BJ (cell line): ENCODE measurements at regions not wholly inside any gene's neighbourhood (a gene's known extent, or its start where the extent isn't known, plus 50 kb on each side); places are given as distances from the start of the nearest gene placed in this dataset.
"Not testable (repeated sequence)": the region's sequence is repeated elsewhere in the genome, so short reads cannot be mapped to it uniquely, and the experiment has no call there.

Source experiments
- CTCF ChIA-PET: fragments of 350-600 bp; formaldehyde crosslinking; extraction: SDS; loops from one replicate; lab custom pipeline; 2021; ENCODE audit warnings: antibody characterized with exemption, inconsistent platforms; lab: Yijun Ruan, JAX
- POLR2A ChIA-PET: fragments of 300-600 bp; sonication (Branson Sonifier 250); formaldehyde crosslinking; extraction: SDS; loops from one replicate; lab custom pipeline; 2021; ENCODE audit warnings: antibody characterized with exemption; lab: Charles Lee
- DNase-seq: peaks from one replicate; pipeline ENCODE4 v3.0.0-alpha.2; 2011; ENCODE audit warnings: low read depth
- H3K27me3 ChIP-seq: 2 replicates; pipeline ENCODE4 v1.6.0; 2011; ENCODE audit warnings: low read length; ENCODE audit not compliant: control insufficient read depth, insufficient read depth
- H3K36me3 ChIP-seq: 2 replicates; pipeline ENCODE4 v1.5.1; 2011; ENCODE audit warnings: low read length; ENCODE audit not compliant: control insufficient read depth, insufficient read depth
- H3K4me3 ChIP-seq: 2 replicates; pipeline ENCODE4 v1.5.1; 2011; ENCODE audit warnings: low read depth, mild to moderate bottlenecking, control low read depth, low read length
- TF ChIP-seq, protein P1 (sequence below): IDR thresholded peaks from 2 replicates; pipeline ENCODE4 v1.5.1; 2011; ENCODE audit warnings: low read depth, mild to moderate bottlenecking, control low read depth, inconsistent platforms, low read length, moderate library complexity; ENCODE audit not compliant: insufficient read depth

DNA sequence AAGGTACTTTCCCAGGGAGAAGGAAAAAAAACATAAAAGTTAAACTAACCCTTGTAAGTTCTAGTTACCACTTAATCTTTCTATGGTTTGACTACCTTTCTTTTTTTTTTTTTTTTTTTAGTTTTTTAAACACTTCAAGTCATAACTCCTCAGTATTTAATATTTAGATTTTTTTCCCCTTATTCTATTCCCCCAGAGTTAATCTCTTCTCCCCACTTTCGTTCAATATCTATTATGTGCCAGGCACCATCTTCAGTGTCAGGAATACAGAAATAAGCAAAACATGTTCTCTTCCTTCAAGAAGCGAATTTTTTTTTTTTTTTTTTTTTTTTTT lies 62.0 kb upstream of the LOC128125822 start:
- Histone ChIP-seq H3K36me3 (no peaks in the 10 kb centered on the region), H3K27me3 (no peaks in the 10 kb centered on the region), H3K4me3 (no peak overlapping the region)
- POLR2A ChIA-PET: no interaction called here
- CTCF ChIA-PET: no interaction called here
- DNase-seq: no peak
- TF ChIP-seq, protein P1, sequence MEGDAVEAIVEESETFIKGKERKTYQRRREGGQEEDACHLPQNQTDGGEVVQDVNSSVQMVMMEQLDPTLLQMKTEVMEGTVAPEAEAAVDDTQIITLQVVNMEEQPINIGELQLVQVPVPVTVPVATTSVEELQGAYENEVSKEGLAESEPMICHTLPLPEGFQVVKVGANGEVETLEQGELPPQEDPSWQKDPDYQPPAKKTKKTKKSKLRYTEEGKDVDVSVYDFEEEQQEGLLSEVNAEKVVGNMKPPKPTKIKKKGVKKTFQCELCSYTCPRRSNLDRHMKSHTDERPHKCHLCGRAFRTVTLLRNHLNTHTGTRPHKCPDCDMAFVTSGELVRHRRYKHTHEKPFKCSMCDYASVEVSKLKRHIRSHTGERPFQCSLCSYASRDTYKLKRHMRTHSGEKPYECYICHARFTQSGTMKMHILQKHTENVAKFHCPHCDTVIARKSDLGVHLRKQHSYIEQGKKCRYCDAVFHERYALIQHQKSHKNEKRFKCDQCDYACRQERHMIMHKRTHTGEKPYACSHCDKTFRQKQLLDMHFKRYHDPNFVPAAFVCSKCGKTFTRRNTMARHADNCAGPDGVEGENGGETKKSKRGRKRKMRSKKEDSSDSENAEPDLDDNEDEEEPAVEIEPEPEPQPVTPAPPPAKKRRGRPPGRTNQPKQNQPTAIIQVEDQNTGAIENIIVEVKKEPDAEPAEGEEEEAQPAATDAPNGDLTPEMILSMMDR: no peak

DNA sequence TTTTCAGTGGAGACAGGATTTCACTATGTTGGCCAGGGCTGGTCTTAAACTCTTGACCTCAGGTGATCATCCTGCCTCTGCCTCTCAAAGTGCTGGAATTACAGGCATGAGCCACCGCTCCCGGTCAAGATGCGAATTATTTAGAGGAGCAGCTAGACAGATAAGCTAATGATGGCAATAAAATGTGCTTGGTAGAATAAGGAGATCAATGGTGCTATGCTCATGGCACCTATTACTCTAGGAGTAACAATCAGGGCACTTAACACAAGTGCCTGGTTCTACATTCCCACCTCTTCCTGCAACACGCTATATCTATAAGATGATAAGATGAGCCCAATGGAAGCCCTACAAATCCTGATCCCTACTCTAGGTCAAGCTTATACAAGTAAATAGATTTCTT lies 61.4 kb upstream of the LOC128125822 start:
- DNase-seq: no peak
- Histone ChIP-seq H3K36me3 (no peaks in the 10 kb centered on the region), H3K4me3 (no peak overlapping the region), H3K27me3 (no peaks in the 10 kb centered on the region)
- POLR2A ChIA-PET: no interaction called here
- TF ChIP-seq, protein P1: no peak
- CTCF ChIA-PET: no interaction called here

DNA sequence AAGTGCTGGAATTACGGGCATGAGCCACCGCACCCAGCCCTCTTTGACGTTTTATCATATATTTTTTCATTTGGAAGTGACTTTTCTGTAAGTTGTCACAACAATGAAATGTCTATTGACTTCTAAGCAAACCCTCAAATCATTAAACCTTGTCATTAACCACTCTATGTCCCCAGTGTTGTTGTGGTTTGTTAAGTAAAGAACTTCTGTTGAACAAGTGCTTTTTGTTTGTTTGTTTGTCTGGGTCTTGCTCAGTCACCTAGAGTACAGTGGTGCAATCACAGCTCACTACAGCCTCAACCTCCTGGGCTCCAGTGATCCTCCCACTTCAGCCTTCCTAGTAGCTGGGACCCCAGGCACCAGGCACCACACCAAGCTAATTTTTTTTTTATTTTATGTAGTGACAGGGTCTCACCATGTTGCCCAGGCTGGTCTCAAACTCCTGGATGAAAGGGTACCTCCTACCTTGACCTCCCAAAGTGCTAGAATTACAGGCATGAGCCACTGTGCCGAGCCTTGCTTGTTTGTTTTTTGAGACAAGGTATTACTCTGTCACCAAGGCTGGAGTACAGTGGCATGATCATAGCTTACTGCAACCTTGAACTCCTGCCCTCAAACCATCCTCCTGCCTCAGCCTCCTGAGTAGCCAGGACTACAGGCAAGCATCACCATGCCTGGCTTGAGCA lies 57.6 kb upstream of the LOC128125822 start:
- ChIA-PET CTCF (no interaction called here), POLR2A (no interaction called here)
- H3K4me3 ChIP-seq: no peak overlapping the region
- H3K27me3 ChIP-seq: no peaks in the 10 kb centered on the region
- no peak for DNase-seq
- TF ChIP-seq, protein P1: no peak
- H3K36me3 ChIP-seq: no peaks in the 10 kb centered on the region

- DNase-seq, POLR2A ChIA-PET, H3K36me3 ChIP-seq, H3K27me3 ChIP-seq, H3K4me3 ChIP-seq, CTCF ChIA-PET: not testable (repeated sequence)
Observed at GRCh38 chr6:63515227-63515626, 57.1 kb upstream of the LOC128125822 start.

DNA sequence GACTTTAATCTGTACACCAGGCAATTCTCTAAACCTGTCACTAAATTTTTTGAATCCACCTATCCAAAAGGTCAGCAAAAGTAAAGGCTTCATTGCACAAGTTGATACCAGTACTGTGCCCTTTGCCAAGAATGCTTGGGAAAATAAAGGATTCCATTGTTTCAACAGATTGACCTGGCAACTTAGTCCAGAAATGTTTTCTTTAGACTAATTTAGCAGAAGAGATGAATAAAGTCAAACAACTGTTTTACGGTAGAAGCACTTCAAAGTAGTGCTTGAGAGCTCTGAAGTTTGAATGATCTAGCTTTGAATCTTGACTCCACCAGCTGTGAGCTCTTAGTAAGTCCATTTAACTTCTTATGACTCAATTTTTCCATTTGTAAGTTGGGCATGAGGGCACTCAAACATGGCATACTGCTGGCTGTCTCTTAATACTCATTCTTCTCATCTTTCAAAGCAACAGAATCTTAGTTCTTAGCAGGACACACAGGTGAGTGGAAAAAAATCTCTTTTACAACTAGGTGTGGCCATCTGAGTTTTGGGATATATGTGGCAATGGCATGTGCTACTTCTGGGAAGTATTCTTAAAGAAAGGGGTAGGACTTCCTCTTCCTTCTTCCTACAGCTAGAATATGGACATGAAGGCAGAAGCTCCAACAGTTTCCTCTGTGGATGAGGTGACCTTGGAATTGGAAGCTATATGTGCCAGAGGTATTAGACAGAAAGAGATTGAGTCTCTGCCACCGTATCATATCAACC lies 55.9 kb upstream of the LOC128125822 start:
- no peak for DNase-seq
- POLR2A ChIA-PET: no interaction called here
- H3K36me3 ChIP-seq: no peaks in the 10 kb centered on the region
- no peak overlapping the region for H3K4me3 ChIP-seq
- CTCF ChIA-PET: no interaction called here
- TF ChIP-seq, protein P1: no peak
- no peaks in the 10 kb centered on the region for H3K27me3 ChIP-seq
